ENCODE measurements at regions not wholly inside any gene's neighbourhood (a gene's known extent, or its start where the extent isn't known, plus 50 kb on each side); places are given as distances from the start of the nearest gene placed in this dataset.

DNA sequence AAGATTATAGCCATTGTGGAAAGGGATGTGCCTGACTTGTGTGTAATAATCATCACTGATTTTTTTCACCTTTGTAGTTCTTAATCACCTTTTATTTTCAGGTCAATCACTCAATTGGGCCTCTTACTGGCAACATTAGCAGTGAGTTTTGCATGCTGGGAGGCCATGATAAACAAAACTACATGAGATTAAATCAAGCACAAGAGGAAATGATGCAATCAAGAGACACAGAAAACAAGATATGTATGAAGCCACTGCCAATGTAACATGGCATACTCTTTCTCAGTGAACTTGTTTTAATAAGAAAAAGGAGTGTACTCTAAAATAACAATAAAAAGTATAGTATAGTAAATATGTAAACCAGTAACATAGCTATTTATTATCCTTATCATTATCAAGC lies 69.9 kb upstream of the FSIP2 start:
- Histone ChIP-seq H4K91ac (ENCODE audit: insufficient read depth, low read depth, low read length) (no peak overlapping the region), H3K9me1 (ENCODE audit: insufficient read depth, low read length) (no peaks in the 10 kb centered on the region), H3K79me1 (ENCODE audit: low read depth in 1 of 2, low read length in 2 of 2) (no peaks in the 10 kb centered on the region), H3K36me3 (ENCODE audit: control insufficient read depth, insufficient read depth, low read length) (no peaks in the 10 kb centered on the region), H3K18ac (ENCODE audit: low read depth, low read length) (no peak overlapping the region), H4K20me1 (ENCODE audit: insufficient read depth, low read length) (no peaks in the 10 kb centered on the region), H2AK5ac (ENCODE audit: low read depth, low read length) (no peak overlapping the region), H3K4me1 (ENCODE audit: control insufficient read depth, insufficient read depth, low read length) (no peaks in the 10 kb centered on the region), H3K9me3 (ENCODE audit: control insufficient read depth, insufficient read depth, low read length) (peaks cover 1% of the 10 kb centered on the region; the same call in 1 of the 2 replicates), H3K27me3 (ENCODE audit: control insufficient read depth, insufficient read depth, low read length) (no peaks in the 10 kb centered on the region), H2BK20ac (ENCODE audit: low read depth, low read length) (no peak overlapping the region), H3K4me3 (ENCODE audit: insufficient read depth, low read depth, low read length) (no peak overlapping the region), H3K14ac (replicated peaks; ENCODE audit: low read depth, low read length) (no peak overlapping the region), H2AFZ (replicated peaks; ENCODE audit: low read length, poor library complexity) (no peak overlapping the region), H3K4me2 (ENCODE audit: low read depth, low read length) (no peak overlapping the region), H4K5ac (ENCODE audit: low read depth, low read length) (no peak overlapping the region), H3K4ac (ENCODE audit: low read depth, low read length) (no peak overlapping the region), H4K8ac (ENCODE audit: low read depth in 2 of 2, low read length in 2 of 2) (no peak overlapping the region), H2AK9ac (replicated peaks; ENCODE audit: low read depth, low read length, poor library complexity) (no peak overlapping the region), H2BK120ac (ENCODE audit: low read depth, low read length) (no peak overlapping the region), H3K56ac (ENCODE audit: extremely low read depth, insufficient read depth, low read length) (no peak overlapping the region), H2BK5ac (ENCODE audit: low read depth, low read length, poor library complexity, severe bottlenecking) (no peak overlapping the region), H3K27ac (ENCODE audit: insufficient read depth, low read length) (no peak overlapping the region), H3K9ac (ENCODE audit: low read depth, low read length) (no peak overlapping the region), H3K23ac (ENCODE audit: low read depth, low read length) (no peak overlapping the region), H2BK15ac (ENCODE audit: low read depth, low read length) (no peak overlapping the region)
- ATAC-seq (ENCODE audit: low read depth) (no peak), DNase-seq (no peak)
- in situ Hi-C loops (cut with MboI; ENCODE audit: low sequenced_read_pairs) (no loop called here), intact Hi-C loops (cut with micrococcal nuclease) (no loop called here), dilution Hi-C loops (cut with HindIII; ENCODE audit: low sequenced_read_pairs, unreplicated experiment) (no loop called here)
- POLR2A ChIA-PET (ENCODE audit: unreplicated experiment) = no interaction called here
- CTCF ChIA-PET = no interaction called here
- TF ChIP-seq BHLHE40 (IDR thresholded peaks at IDR 0.05; ENCODE audit: low read depth, low read length) (no peak), USF2 (IDR thresholded peaks at IDR 0.05; ENCODE audit: low read depth, low read length) (no peak)
- BruUV-seq (replicated peaks) = no TSS peak

Measured in IMR-90 (cell line).